ENCODE measurements at regions not wholly inside any gene's neighbourhood (a gene's known extent, or its start where the extent isn't known, plus 50 kb on each side); places are given as distances from the start of the nearest gene placed in this dataset.
A peak's percentile ranks its signal among the peaks of the same experiment; 100 is the strongest.

GRCh38 chr10:33126742-33127141, 168.7 kb upstream of the ITGB1 start:
- TF ChIP-seq CTCF (IDR thresholded peaks at IDR 0.05): no peak
- no peaks in the 10 kb centered on the region for H3K27me3 ChIP-seq
- H3K9me3 ChIP-seq: no peaks in the 10 kb centered on the region
- H3K36me3 ChIP-seq: no peaks in the 10 kb centered on the region
- no peak for DNase-seq (ENCODE audit: low spot score)
- H3K4me3 ChIP-seq: no peak overlapping the region
- H3K27ac ChIP-seq: peak overlapping the region in 1 of 2 donors; percentile 44
- peaks cover 0 to 19% of the 10 kb centered on the region in 2 donors for H3K4me1 ChIP-seq

GRCh38 chr10:33125522-33126517, 167.8 kb upstream of the ITGB1 start:
- Histone ChIP-seq H3K4me3 (no peak overlapping the region), H3K27me3 (no peaks in the 10 kb centered on the region), H3K4me1 (peaks cover 0 to 19% of the 10 kb centered on the region in 2 donors), H3K9me3 (no peaks in the 10 kb centered on the region), H3K27ac (peak overlapping the region; percentile 10 to 44), H3K36me3 (no peaks in the 10 kb centered on the region)
- TF ChIP-seq CTCF (IDR thresholded peaks at IDR 0.05): no peak
- DNase-seq (ENCODE audit: low spot score): peak; percentile 58

GRCh38 chr10:33125111-33125510, 167.1 kb upstream of the ITGB1 start:
- no peak overlapping the region for H3K27ac ChIP-seq
- no peak overlapping the region for H3K4me3 ChIP-seq
- TF ChIP-seq CTCF (IDR thresholded peaks at IDR 0.05): no peak
- H3K4me1 ChIP-seq: peaks cover 0 to 19% of the 10 kb centered on the region in 2 donors
- no peaks in the 10 kb centered on the region for H3K27me3 ChIP-seq
- peak; percentile 47 for DNase-seq (ENCODE audit: low spot score)
- no peaks in the 10 kb centered on the region for H3K36me3 ChIP-seq
- H3K9me3 ChIP-seq: no peaks in the 10 kb centered on the region

GRCh38 chr10:33123680-33124079, 165.7 kb upstream of the ITGB1 start:
- no peak for TF ChIP-seq CTCF (IDR thresholded peaks at IDR 0.05)
- no peak overlapping the region for H3K27ac ChIP-seq
- no peaks in the 10 kb centered on the region for H3K27me3 ChIP-seq
- no peak overlapping the region for H3K4me3 ChIP-seq
- H3K4me1 ChIP-seq: peaks cover 0 to 10% of the 10 kb centered on the region in 2 donors
- no peaks in the 10 kb centered on the region for H3K36me3 ChIP-seq
- DNase-seq (ENCODE audit: low spot score): peak; percentile 40
- H3K9me3 ChIP-seq: no peaks in the 10 kb centered on the region

- Histone ChIP-seq H3K4me3 (no peak overlapping the region), H3K4me1 (peaks cover 0 to 10% of the 10 kb centered on the region in 2 donors), H3K36me3 (no peaks in the 10 kb centered on the region), H3K27ac (no peak overlapping the region), H3K27me3 (no peaks in the 10 kb centered on the region), H3K9me3 (no peaks in the 10 kb centered on the region)
- peak; percentile 52 for DNase-seq (ENCODE audit: low spot score)
- no peak for TF ChIP-seq CTCF (IDR thresholded peaks at IDR 0.05)
Observed at GRCh38 chr10:33122014-33122809, 164.2 kb upstream of the ITGB1 start.
